ENCODE measurements at regions not wholly inside any gene's neighbourhood (a gene's known extent, or its start where the extent isn't known, plus 50 kb on each side); places are given as distances from the start of the nearest gene placed in this dataset.

- TF ChIP-seq REST (IDR thresholded peaks at IDR 0.05) (no peak), HNF4A (conservative IDR thresholded peaks at IDR 0.05) (no peak), EGR1 (IDR thresholded peaks at IDR 0.05; ENCODE audit: low read depth in 2 of 2) (no peak), CTCF (IDR thresholded peaks at IDR 0.05; ENCODE audit: low read depth, low read length, missing input control) (no peak), RAD21 (IDR thresholded peaks at IDR 0.05) (no peak), ATF3 (IDR thresholded peaks at IDR 0.05) (no peak), YY1 (IDR thresholded peaks at IDR 0.05) (no peak), TAF1 (conservative IDR thresholded peaks at IDR 0.05) (no peak), SP1 (IDR thresholded peaks at IDR 0.05) (no peak)
- TF ChIP-seq, protein P1, sequence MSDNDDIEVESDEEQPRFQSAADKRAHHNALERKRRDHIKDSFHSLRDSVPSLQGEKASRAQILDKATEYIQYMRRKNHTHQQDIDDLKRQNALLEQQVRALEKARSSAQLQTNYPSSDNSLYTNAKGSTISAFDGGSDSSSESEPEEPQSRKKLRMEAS (IDR thresholded peaks at IDR 0.05) = no peak
These were observed 1060.7 kb downstream of the FAM181B start for GRCh38 chr11:81673001-81673400.

Measured in liver (tissue), 3 donors.